ENCODE measurements at regions not wholly inside any gene's neighbourhood (a gene's known extent, or its start where the extent isn't known, plus 50 kb on each side); places are given as distances from the start of the nearest gene placed in this dataset.
"Not testable (repeated sequence)": the region's sequence is repeated elsewhere in the genome, so short reads cannot be mapped to it uniquely, and the experiment has no call there.

- TF ChIP-seq CTCF, POLR2A (IDR thresholded peaks at IDR 0.05): not testable (repeated sequence)
Measured at GRCh38 chr4:49626478-49626877, 640.4 kb downstream of the CWH43 start.

Data from esophagus squamous epithelium (tissue), 4 donors.